Inflammatory macrophage (primary cell): ENCODE measurements at regions not wholly inside any gene's neighbourhood (a gene's known extent, or its start where the extent isn't known, plus 50 kb on each side); places are given as distances from the start of the nearest gene placed in this dataset.
"Not testable (repeated sequence)": the region's sequence is repeated elsewhere in the genome, so short reads cannot be mapped to it uniquely, and the experiment has no call there.

Experiments used
- DNase-seq, 2 donors: peaks; one replicate each; pipeline ENCODE4 v3.0.0-alpha.2; 2020 to 2022

DNA sequence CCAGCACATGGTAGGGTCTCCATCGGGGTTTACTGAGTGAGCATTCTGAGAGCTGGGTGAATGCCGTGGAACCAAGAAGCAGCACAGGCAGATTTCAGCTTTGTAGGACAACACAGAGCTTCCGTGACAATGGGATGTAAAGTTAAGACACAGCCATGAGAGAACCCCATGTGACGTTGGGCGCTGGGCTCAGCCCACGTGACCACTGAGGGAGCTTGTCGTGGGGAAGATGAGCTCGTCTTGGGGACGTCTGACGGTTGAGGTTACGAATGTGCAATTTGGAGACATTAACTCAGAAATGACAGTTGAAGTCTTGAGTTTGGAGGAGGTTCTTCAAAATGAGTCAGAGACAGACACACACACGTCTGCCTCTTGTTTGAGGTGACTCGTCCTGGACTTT lies 51.5 kb upstream of the MUC20 start:
- peak; percentile 71 to 72 for DNase-seq

DNA sequence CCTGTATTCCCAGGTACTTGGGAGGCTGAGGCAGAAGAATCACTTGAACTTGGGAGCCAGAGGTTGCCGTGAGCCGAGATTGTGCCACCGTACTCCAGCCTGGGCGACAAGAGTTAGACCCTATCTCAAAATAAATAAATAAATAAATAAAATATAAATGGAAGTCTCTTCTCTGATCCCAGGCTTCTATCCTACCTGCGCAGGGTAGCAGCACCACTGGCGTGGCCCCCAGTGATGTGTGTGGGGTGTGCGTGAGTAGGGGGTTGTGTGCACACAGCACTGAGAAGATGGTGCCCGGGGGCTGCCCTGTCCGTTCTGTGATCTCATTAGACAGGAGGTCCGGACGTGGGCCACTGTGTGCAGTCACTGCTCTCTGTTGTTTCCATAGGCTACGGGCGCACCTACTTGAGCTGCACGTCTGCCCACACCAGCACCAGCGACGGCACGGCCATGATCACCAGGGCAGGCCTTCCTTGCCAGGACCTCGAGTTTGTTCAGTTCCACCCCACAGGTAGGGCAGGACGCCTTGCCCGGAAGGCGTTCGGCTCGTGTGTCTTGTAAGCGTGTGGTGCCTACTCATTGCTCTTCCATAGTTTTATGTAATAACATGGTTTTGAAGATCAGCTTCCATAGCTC lies 52.5 kb upstream of the MUC20 start:
- DNase-seq: not testable (repeated sequence)

DNA sequence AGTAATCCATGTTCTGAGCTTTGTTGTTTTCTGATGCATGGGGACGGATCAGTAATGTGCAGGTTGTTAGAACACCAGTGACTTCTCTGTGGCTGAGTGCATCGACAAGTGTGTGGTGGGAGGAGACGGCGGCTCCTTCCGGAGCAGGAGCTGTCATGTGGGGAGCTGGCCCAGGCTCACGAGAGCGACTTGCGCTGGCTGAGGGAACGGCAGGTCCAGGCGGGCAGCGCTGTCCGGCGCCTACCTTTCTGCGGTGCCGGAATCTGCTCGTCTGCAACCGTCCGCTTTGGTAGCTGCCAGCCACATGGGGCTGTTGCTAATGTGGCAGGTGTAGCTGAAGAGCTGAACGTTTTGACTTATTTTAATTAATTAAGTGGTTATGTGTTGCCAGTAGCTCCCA lies 55.5 kb upstream of the MUC20 start:
- DNase-seq: not testable (repeated sequence)

DNA sequence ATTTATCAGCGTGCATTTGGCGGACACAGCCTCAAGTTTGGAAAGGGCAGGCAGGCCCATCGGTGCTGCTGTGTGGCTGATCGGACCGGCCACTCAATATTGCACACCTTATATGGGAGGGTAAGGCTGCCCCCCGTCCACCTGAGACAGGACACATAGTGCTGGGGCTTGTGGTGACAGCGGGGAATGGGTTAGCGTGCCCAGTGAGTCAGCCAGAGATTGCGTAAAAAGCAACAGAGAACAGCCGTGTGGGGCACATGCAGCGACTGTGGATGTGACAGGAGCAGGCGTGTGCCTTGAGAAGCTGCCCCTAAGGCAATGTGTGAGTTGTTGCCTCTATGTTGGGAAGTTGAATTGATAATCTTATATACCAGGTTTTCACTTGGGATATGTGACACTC lies 56.6 kb upstream of the MUC20 start:
- peak; percentile 15 to 37 for DNase-seq

DNA sequence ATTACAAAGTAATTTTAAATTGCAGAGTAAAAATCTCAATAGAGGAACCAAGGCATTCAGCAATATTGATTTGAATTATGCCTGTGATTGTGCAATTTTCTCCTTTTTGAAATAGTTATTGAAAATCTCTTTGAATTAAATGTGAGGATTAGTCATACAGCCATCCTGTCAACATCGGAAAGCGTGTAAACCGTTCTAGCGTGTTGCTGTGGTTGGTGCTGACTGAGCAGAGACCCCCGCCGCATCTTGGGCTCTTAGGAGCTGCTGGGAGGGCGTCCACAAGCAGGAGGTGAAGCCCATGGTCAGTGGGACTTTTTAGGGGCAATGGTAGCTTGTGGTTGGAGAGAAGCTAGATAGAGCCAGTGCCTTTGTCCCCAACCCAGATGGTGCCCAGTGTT lies 61.6 kb upstream of the MUC20 start:
- DNase-seq: peak in 1 of 2 donors; percentile 14

DNA sequence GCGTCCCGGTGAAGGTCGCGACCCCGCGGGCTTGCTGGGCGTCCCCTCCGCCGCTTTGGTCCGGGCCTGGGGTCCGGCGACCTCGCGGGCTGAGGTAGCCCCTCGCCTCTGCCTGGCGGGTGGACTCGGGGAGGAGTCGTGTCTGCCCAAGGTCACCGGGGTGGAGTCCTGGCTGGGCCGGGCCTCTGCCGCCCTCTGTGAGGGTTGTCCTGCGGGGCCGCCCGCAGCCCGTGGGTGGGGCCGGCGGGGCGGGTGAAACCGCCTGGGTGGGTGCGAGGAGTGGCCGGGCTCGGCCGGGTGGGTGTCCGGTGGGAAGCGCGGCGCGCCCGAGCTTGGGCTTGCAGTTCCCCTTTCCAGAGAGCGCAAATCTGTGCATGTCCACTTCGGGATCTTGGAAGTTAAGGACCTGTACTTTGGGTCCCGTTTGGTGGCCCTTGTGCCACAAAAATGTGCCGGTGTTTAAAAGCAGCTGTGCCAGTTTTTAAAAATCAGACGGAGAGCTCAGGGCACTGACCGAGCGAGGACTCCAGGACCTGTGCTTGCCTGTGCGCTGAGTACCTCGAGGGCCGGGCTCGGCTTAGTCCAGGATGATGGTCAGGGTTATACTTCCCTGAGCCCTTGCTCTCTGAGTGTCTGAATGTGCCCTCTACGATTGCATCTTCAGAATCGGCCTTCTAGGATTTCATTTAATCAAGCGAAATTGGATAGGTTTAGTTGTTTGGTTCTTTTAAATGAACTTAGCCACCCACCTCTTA lies 62.2 kb upstream of the MUC20 start:
- not testable (repeated sequence) for DNase-seq

DNA sequence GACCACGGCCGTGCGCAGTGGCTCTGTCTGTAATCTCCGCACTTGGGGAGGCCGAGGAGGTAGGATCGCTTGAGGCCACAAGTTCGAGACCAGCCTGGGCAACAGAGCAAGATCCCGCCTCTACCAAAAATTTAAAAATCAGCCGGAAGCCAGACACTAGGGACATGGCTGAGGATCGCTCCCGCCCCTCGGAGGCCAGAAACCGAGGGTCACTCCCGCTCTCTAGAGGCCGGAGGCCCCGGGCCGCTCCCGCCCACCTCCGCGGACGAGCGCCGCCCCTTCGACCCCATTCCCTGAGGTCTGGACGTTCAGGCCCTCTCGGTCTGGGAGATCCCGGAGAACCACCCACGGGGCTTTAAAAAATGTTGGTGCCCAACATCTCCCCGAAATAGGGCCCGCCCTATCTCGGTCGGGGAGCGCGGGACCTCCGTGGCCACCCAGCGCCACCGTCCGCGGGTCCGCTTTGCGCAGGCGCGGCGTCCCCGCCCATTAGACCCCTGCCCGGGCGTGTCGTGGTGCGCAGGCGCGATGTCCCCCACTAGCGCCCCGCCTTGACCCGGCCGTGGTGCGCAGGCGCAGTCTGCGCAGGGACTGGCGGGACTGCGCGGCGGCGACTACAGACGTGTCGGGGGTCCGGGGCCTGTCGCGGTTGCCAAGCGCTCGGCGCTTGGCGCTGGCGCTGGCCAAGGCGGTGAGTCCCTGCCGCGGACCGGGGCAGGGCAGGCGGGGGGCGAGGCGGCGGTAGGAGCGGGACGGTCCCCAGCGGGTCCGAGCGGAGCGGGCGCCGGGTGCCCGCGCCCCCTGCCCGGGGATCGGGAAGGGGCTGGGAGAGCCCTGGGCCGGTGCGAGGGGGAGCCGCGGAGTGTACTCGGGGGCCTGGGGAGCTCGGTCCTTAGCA lies 63.1 kb upstream of the MUC20 start:
- DNase-seq: peak; percentile 85 to 90

DNA sequence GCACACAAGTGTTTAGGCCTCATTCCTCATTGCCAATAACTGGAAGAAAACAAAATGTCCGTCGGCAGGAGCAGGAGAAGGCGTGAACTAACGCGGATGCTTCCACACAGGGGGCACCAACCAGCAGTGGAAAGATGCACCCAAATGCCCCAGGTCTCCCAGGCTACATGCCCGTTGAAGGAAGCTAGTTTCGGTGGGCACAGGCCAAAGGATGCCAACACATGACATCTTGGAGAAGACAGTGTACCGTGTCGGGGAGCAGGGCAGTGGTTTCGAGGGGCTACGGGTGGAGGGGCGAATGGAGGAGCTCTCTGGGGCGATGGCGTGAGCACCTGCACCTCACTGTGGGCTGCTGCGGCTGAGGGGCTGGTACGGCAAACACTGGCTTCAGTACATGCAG lies 64.7 kb upstream of the MUC20 start:
- DNase-seq: not testable (repeated sequence)

DNA sequence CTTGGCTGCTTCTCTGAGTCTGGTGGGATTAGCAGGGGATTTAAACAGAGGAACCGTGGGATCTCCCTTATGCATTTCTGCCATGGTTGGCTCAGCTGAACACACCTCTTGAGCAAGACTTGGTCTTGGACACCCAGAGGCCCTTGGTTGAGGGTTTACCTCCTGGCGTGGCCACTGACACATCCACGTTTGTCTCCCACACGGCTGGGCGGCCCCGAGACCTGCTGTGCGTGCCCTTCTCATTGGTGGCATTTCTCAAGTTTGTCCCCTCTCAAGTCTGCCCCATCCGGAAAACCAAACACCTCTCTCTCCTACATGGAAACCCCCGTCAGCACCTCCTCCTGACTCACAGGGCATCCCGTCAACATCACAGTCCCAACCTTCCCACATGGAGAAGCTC lies 66.0 kb upstream of the MUC20 start:
- DNase-seq: not testable (repeated sequence)

DNA sequence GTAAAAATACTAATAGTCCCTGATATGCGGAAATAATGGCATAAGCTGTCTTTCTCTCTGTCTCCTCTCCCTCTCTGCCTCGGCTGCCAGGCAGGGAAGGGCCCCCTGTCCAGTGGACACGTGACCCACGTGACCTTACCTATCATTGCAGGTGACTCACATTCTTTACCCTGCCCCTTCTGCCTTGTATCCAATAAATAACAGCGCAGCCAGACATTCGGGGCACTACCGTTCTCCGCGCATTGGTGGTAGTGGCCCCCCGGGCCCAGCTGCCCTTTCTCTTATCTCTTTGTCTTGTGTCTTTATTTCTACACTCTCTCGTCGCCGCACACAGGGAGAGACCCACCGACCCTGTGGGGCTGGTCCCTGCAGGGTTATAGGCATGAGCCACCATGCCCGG lies 66.6 kb upstream of the MUC20 start:
- not testable (repeated sequence) for DNase-seq

DNA sequence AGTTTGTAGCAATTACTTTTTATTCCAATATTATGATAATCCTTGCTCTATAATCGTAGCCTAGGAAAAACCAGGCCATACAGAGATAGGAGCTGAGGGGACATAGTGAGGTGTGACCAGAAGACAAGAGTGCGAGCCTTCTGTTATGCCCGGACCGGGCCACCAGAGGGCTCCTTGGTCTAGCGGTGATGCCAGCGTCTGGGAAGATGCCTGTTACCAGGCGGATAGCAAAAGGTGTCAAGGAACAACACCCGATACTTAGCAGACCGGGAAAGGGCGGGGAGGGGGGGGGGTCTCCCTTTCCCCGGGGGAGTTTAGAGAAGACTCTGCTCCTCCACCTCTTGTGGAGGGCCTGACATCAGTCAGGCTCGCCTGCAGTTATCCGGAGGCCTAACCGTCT lies 67.1 kb upstream of the MUC20 start:
- DNase-seq: peak in 1 of 2 donors; percentile 11

DNA sequence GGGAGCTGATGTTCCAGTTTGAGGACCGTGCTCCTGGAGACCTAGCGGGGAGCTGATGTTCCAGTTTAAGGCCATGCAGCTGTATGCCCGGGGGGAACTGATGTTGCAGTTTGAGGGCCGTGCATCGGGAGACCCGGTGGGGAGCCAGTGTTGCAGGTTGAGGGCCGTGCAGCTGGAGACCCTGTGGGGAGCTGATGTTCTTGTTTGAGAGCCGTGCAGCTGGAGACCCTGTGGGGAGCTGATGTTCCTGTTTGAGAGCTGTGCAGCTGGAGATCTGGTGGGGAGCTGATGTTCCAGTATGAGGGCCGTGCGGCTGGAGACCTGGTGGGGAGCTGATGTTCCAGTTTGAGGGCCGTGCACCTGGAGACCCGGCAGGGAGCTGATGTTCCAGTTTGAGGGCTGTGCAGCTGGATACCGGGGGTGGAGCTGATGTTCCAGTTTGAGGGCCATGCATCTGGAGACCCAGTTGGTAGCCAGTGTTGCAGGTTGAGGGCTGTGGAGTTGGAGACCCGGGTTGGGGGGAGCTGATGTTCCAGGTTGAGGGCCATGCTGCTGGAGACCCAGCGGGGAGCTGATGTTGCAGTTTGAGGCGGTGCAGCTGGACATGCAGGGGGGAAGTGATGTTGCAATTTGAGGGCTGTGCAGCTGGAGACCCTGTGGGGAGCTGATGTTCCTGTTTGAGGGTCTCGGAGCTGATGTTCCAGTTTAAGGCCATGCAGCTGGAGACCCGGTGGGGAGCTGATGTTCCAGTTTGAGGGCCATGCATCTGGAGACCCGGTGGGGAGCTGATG lies 64.4 kb upstream of the APOD start:
- DNase-seq: not testable (repeated sequence)

DNA sequence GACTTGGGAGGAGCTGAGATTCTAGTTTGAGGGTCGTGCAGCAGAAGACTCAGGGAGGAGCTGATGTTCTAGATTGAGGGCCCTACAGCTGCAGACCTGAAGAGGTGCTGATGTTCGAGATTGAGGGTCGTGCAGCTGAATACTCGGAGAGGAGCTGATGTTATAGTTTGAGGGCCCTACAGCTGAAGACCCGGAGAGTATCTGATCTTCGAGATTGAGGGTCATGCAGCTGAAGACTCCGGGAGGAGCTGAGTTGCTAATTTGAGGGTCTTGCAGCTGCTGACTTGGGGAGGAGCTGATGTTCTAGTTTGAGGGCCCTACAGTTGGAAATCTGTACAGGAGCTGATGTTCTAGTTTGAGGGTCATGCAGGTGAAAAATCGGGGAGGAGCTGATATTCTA lies 62.1 kb upstream of the APOD start:
- DNase-seq: not testable (repeated sequence)

DNA sequence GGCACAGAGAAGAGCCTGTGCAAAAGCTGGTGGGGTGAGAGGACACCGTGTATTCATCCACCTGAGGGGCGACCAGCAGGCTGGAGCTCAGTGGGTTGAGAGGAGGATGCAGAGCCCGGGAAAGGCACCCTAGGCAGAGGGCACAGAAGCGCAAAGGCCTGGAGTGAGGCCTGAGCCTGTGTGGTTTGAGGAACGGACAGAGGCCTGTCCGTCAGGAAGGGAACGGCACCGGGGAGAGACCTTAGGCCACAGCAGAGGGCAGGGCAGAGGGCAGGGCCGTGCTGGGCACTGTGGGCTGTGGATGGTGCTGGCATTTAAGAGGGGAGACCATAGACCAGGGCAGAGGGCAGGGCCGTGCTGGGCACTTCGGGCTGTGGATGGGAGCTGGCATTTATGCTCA lies 59.5 kb upstream of the APOD start:
- DNase-seq: not testable (repeated sequence)

DNA sequence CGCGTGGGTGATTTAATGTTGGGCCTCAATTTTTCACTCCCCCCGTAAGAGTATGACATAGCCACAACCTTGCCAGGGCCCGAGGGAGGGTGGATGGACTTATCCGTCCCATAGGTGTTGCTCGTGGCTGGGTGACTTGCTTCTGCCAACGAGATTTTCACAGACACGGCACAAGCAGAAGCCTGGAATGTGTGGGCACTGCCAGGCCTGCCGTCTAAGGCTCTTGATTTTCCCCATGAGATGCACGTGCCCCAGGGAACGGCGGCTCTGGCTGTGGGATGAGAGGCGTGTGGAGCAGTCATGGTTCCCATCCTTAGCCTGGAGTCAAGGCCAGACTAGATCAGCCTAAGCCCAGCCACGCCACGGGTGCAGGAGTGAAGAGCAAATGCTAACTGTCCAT lies 58.6 kb upstream of the APOD start:
- not testable (repeated sequence) for DNase-seq

DNA sequence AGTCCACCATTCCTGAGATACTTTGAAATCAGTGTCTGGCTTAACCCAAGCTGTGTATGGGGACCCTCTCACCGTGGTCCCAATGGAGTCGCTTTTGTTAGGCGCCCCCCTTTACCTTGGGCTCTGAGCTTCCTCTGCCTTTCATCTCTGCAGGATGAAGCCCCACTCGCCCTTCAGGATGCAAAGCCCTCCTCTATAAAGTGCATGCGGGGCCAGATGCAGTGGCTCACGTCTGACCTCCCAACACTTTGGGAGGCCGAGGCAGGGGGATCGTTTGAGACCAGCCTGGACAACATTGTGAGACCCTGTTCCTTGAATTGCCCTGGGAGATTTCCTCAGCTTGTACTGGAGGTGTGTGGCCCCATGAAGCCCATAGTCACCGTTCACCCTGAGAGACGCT lies 54.7 kb upstream of the APOD start:
- DNase-seq: not testable (repeated sequence)

DNA sequence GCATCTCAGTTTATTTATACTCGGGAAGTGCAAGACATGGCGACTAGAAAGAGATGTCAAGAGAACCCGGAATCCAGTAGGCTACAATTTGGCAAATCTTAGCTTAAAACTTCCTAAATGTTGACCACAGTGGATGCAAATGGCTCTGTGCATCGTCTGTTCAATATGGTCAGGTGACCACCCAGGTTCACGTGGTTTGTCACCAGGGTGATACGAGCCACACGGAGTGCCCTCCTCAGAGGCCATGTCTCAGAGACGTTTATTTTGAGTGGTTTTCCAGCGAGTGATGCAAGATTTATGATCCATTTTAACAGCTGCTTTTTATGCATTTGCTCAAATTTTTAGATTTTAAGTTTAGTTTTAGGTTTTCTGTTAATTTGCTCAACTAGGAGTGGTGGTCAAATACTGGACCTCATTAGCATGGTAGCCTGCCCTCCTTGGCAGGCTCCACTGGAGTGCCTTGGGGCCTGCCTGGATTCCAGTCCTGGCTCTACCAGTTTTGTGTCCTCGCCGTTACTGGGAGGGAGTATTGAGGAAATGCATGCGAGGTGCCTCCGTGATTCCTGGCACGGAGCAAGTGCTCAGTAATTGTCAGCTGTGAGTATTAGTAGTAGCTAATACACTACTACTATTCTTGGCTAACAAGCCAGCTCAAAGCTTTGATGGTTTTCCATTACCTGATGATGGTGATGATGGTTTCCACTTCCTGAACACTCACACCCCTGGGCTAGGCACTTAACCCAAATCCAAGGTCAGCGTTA lies 53.9 kb upstream of the APOD start:
- not testable (repeated sequence) for DNase-seq

DNA sequence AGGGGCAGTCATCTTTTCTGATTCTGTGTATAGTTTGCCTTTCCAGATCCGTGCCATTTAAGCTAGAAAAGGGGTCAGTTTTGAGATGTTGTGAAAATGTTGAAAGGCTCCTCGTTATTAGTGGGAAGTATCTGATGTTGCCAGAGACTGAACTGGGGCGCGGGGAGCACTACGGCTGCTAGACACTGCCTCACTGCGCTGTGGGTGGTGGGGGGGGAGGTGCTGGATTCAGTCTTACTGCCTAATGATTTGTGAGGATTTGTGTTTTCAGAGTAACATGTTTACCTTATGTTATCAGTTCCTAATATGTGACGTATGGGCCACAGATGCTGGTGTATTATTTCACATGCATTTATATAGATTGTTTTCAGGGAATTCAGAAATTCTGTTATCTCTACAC lies 53.3 kb upstream of the APOD start:
- not testable (repeated sequence) for DNase-seq

DNA sequence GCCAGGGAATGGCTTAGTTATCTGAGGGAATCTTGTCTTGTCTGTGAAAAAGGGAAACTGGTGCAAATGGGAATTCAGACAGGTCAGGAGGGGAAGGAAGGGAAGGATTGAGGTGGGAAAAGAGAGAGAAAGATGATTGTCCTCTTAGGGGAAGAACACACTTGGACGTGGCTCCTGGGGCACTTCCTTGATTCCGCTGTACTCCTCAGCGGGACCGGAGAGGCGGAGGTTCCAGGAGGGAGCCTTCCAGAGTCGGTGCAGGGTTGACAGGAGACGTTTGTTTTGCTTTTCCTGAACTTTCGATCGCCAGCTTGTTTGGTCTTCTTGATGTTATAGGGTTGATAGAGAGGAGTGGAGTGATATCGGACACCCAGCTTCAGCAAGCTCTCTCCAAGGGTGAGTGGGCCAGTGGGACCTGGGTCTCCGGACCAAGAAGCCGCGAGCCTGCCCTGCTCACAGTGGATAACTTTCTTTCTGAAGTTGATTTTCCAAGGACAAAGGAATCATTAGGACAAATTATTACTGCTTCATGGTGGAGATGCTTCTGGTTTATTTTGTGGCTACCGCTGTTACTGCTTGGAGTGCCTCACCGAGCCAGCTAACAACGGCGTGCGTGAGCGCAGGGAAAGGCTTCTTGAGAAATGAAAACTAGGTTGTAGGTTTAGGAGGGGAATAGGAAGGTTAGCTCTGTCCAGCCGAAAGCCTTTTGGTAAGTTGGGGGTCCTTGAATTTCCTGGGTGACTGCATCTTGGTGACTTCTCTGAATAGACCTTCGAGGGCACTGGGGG lies 52.4 kb upstream of the APOD start:
- DNase-seq: peak in 1 of 2 donors; percentile 3

DNA sequence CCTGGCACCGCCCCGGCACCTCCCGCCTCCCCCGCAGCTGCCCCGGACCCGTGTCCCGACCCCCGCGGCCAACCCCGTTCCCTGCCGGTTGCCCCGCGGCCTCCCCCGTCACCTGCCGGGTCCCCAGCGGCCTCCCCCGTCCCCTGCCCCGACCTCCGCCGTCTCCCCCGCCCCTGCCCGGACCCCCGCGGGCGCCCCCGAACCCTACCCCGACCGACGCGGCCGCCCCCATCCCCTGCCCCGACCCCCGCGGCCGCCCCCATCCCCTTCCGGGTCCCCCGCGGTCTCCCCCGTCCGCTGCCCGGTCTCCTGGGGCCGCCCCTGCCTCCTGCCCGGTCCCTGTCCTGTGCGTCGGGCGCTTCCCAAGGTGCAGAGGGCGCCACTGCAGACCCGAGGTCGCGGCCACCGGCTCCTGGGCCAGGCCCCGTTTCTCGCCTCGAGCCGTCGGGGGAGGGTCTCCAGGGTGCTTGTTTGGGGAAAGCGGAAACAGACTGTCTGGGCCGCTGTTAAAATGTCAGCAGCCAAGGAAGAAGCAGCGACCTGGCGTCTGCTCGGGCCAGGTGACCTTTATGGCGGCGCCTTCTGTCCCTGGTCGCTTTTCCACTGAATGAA lies 51.6 kb upstream of the APOD start:
- not testable (repeated sequence) for DNase-seq
